HG03439 (cell line): ENCODE measurements at regions not wholly inside any gene's neighbourhood (a gene's known extent, or its start where the extent isn't known, plus 50 kb on each side); places are given as distances from the start of the nearest gene placed in this dataset.
A peak's percentile ranks its signal among the peaks of the same experiment; 100 is the strongest.

ENCODE experiments used
- ATAC-seq: cut with Tn5 transposase; IDR thresholded peaks from one replicate; pipeline ENCODE4 v1.9.1; 2021; ENCODE audit warnings: mild to moderate bottlenecking, moderate library complexity; ENCODE audit not compliant: unreplicated experiment

DNA sequence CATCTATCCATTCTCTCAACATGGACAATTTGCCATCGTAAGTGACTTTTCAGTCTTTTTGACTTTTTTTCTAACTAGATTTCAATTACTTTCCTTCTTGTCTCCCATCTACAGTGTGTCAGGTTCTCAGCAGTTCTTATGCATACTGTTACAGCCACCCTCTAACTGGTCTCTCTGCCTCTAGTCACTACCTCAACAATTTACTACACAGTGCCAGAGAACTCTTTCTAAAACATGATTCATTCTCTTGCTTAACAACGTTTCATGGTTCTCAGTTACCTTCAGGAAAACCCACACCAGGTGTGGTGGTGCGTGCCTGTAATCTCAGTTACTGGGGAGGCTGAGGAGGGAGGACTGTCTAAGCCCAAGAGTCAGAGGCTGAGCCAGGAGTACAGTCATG lies 95.4 kb downstream of the DIPK2A start:
- no peak for ATAC-seq

GRCh38 chr3:144073698-144074097 lies 102.1 kb downstream of the DIPK2A start:
- no peak for ATAC-seq

DNA sequence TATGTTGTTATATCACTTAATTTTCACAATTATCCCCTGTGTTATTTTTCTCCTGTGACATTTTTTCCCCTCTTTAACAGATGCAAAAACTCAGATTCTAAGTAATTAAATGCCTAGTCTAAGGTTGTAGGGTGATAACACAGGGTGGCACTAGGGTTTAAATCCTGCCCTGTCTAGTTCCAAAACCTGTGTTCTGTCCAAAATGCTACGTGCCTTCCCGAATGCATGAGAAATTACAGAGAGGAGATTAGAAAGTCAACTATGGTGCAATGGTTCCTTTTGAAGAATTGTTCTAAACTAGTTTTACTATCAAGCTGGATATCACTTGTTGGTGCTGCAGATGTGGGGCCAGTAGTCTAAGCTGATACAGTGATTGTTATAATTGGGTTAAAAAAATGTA lies 108.0 kb downstream of the DIPK2A start:
- ATAC-seq, result no peak

GRCh38 chr3:144084929-144085328 lies 113.3 kb downstream of the DIPK2A start:
- ATAC-seq, result no peak

DNA sequence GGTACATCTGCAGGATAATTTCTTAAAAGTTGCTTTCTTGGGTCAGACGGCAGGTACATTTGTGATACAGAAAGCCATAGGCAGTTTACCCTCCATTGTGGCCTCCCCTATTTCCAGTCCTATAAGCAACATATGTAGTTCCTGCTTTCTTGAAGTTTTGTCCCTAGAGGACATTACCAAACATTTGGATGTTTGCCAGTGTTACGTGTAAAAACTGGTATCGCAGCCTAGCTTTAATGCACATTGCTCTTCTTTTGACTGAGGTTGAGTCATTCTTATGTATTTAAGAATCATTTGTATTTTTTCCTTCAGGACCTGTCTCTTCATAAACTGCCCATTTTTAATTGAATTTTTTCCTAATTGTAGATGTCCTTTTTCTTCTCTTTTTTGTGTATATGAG lies 114.3 kb downstream of the DIPK2A start:
- no peak for ATAC-seq

DNA sequence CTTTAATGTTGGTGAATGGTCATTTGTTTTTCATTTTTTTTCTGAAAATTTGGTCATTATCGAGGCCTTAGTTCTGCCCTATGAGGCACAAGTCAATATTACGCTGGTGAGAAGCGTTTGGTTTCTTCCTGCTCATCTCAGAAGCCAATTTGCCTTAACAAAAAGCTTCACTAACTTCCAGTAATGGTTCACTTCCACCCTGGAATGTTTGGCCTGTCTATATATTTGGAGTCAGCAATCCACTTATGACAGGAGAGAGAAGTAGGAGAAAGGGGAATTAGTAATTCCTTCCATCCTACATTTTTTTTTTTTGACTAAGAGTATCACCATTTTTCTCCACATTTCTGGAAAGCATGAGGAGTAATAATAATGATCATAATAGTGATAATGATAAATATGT lies 124.4 kb downstream of the DIPK2A start:
- ATAC-seq, result no peak

DNA sequence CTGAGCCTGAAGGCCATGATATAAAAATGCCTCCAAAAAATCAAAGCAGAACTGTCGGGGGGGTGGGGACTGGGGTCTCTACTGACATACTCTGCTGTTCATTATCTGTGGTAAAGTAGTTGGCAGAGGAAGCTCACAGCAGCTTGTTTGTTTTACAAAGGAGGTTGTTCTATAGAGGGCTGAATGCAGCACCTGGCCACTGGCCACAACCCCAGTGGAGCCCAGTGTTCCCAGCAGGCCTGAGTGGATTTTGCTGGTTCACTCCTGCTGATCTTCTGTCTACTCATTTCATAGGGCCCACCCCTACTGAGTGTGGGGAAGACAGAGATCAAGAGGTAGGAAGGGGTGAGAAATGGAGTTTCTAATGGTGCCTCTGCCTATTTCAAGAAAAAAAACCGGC lies 125.5 kb downstream of the DIPK2A start:
- no peak for ATAC-seq

DNA sequence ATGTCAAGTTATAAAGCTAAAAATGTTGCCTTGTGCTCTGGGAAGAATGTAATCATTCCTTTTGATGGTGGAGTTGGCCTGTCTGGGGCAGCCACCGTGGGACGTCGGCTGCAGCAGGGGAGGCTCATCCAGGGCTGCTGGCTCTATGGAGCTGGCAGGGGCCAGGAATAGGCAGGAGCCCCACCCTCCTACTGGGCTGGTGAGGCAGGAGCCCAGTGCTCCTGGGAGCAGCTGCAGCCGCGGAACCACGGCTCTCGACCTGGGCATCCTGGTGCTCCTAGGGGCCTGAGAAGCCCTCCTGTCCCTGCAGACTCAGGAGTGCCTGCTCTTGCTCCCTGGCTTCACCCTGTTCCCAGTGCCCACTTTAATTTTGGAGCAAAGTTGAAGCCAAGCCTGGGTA lies 127.1 kb downstream of the DIPK2A start:
- ATAC-seq, result no peak

GRCh38 chr3:144102421-144102820 lies 130.8 kb downstream of the DIPK2A start:
- ATAC-seq, result no peak

DNA sequence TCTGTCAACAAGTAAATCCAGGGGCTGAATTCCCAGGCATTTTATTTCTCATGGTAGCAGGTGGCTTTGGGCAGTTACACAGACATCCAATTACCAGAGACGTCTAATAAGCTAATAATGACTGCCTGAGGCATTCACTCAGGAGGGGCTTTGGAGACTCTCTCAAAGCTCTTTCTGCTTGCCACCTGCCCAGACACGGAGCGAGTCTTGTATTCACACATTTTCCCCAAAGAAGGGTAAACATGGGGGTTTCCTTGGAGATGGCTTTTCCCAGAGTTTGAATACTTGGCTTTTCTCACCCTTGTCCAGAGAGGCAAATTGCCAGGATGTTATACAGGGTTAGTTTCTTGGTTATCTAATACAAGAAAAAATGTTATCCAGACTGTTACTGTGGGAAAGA lies 132.6 kb downstream of the DIPK2A start:
- ATAC-seq, result no peak

GRCh38 chr3:144104679-144105078 lies 133.1 kb downstream of the DIPK2A start:
- no peak for ATAC-seq

DNA sequence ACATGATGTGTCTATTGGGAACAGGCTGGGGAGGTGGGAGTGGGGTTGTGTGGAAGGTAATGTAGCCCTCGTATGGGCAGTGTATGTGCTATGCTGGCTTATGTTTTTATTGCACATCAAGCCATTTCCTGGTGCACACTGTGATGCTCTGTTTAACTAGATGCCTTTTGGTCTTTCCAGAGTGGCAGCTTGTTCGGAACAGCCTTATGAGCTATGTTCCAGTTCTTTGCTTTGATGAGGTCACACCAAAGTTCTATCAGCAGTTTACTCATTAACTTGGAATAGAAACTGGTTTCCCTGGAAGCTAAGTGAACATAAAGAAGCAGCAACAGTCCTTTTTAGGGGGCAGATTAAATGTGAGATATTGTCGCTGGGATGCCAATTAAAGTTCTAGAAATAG lies 133.9 kb downstream of the DIPK2A start:
- ATAC-seq, result no peak

DNA sequence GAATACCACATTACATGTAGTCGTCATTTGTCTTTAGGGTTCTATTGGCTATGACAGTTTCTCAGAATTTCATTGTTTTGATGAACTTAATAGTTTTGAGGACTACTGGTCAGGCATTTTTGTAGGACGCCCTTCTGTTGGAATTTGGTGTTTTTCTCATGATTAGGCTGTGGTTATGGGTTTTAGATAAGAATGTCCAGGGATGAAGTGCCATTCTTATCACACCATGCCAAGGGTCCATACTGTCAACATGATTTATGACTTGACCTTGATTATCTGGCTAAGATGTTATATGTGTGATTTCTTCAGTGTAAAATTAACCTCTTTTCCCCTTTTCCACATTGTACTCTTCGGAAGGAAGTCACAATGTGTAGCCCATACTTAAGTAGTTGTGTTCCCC lies 135.3 kb downstream of the DIPK2A start:
- no peak for ATAC-seq

DNA sequence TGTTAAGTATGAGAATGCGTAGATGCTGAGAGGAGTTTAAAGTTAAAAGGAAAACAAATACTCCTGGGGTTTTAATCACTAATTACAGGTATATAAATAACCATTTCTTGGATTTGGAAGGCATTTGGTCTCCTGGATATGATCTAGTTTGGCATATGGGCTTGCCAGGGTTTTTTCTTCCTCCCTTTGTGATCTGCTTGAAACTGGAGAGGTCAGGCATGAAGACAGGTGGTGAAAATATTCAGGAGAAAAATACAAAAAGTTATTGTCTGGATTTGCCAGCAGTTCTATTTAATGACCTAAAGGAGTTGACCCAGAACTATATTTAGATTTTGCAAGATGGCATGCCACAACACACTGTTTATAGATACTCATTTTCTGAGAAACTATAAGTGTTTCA lies 136.3 kb downstream of the DIPK2A start:
- ATAC-seq, result no peak

GRCh38 chr3:144109944-144110343 lies 138.3 kb downstream of the DIPK2A start:
- ATAC-seq, result peak; percentile 96

- ATAC-seq, result no peak
Observed at GRCh38 chr3:144112036-144112435, 140.4 kb downstream of the DIPK2A start.

DNA sequence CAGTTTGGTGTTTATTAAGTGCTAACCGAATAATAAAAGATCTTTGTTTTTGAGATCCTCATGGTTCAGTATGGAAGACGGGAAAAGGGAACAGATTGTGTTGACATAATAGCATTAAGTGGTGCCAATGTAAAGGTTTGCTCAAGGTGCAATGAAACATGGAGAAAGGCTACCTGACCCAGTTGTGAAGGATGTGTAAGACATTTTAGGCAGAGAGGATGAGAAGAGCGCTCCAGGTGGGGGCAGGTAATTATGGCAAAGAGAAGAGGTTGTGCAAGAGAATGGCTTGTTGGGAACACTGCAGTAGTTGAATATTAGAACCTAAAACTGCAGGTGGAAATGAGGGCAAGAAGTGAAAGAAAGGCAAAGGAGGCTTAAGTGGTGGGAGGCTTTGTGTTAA lies 140.8 kb downstream of the DIPK2A start:
- no peak for ATAC-seq

DNA sequence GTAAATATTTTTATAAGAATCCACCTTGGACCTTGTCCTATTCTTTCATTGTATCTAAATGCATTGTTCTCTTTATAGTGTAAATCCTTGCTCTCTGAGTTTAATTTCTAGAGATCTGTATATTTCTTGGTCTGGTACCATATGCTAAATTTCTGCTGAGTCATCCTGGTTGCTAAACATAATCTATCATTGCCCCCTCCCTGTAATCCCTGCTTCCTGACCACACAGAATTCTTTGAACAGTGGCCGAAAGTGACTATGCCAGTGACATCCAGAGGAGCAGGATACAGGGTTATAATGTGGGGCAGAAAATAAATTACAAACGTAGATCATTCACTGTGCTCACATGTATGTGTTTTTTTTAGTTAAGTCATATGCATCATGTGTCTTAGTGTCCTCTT lies 143.1 kb downstream of the DIPK2A start:
- no peak for ATAC-seq

- no peak for ATAC-seq
Observed at GRCh38 chr3:144119633-144120032, 148.0 kb downstream of the DIPK2A start.

DNA sequence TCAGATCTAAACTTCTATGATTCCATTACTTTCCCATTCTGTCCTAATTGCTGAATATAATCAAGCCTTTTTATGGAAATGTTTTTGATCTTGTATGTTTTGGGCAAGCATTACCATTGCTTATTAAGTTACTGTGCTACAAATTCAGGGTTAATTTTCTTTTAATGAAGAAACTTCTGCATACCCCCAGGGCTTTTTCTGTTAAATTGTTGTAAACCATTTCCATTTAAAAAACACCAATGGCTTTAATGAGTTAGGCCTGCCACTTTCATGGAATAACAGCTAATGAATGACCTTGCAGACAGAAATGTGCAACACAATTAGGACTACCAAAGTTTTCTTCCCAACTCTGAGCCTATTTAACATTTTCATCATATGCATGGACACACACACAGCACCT lies 150.0 kb downstream of the DIPK2A start:
- ATAC-seq, result no peak

DNA sequence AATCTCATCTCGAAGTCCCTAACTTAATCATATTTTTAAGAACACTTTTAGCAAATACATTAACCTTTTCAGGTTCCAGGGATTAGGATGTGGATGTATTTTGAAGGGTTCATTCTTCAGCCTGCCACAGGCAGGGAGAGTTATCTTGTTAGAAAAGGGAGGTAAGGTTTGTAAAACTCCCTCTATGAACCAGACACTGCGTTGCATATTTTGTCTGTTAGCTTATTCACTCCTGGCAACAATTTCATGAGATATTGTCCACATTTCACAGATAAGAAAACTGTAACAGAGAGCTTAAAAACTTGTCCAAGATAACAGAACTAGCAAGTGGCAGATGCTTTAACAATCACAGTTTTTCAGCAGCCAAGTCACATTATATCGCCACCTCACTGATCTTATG lies 155.4 kb downstream of the DIPK2A start:
- ATAC-seq, result no peak

- ATAC-seq, result peak; percentile 30
Observed at GRCh38 chr3:144127700-144128099, 156.1 kb downstream of the DIPK2A start.

DNA sequence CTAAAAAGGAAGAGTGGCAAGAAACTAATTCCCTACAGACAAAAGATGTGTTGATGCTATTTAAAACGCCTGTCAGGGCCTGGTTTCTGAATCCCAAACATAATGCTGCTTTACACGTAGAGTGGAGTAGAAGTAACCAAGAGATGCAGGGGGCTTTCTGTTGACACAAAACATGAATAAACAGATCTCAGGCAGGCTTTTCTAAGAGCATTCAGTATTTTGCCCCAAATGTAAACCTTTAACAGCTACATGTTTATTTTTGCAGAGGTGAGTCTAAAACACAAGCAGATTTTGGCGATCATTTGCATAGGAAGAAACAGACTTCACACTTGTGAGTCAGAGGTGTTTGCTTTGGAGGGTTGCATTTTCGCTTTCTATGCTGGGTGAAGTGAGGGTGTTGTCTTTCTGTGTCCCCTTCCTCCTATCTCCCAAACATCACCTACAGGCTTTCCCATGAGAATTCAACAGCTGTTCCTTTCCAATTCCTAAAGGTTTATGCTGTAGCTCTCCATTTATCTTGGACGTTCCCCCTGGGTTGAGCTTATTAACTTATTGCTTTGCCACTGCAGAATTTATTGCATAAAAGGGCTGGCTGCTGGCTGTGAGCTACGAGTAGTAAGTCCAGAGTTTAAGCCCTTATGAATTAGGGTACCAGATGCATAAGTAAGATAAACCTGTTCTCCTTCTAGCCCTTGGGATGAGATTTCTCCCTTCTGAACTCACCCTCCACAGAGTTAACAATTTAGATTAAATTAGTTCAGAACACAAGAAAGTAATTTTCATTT lies 156.7 kb downstream of the DIPK2A start:
- peak; percentile 99 for ATAC-seq
